GM12878 (cell line): ENCODE measurements at regions not wholly inside any gene's neighbourhood (a gene's known extent, or its start where the extent isn't known, plus 50 kb on each side); places are given as distances from the start of the nearest gene placed in this dataset.

ENCODE experiments used
- ATAC-seq: fragments of 200-7000 bp; cut with Tn5 transposase; 3 replicates; pipeline ENCODE4 v1.9.1; 2020; ENCODE audit warnings: mild to moderate bottlenecking, moderate library complexity
- BruUV-seq: library from RNA; stranded (reverse); fragments of 400-500 nt; replicated peaks from 2 replicates; lab custom pipeline; 2021; lab: Mats Ljungman, UMichigan
- CTCF ChIA-PET: fragments of 300-600 bp; sonication (Branson Sonifier 250); formaldehyde crosslinking; extraction: SDS; loops from one replicate; lab custom pipeline; 2021; ENCODE audit warnings: inconsistent platforms; lab: Yijun Ruan, JAX
- POLR2A ChIA-PET: fragments of 350-600 bp; formaldehyde crosslinking; extraction: SDS; loops from one replicate; lab custom pipeline; 2021; ENCODE audit warnings: inconsistent platforms; lab: Charles Lee
- RAD21 ChIA-PET: fragments of 300-600 bp; sonication (Branson Sonifier 250); formaldehyde crosslinking; loops from one replicate; lab custom pipeline; 2023; ENCODE audit warnings: antibody characterized with exemption; ENCODE audit not compliant: unreplicated experiment; lab: Charles Lee
- SMC1A ChIA-PET: fragments of 300-600 bp; sonication (Branson Sonifier 250); formaldehyde crosslinking; loops from one replicate; lab custom pipeline; 2023; ENCODE audit not compliant: unreplicated experiment, uncharacterized antibody; lab: Charles Lee
- DNase-seq: peaks from one replicate; pipeline ENCODE4 v3.0.0-alpha.2; 2011; ENCODE audit warnings: low read depth, low spot score
- FAIRE-seq: peaks from 3 replicates; lab custom pipeline; 2011; peaks lifted over from hg19 to GRCh38; lab: Jason Lieb, UNC
- H2AFZ ChIP-seq: 2 replicates; pipeline ENCODE4 v1.6.0; 2011; ENCODE audit warnings: low read depth, low read length, control low read depth; ENCODE audit not compliant: control insufficient read depth
- H3K27ac ChIP-seq: 2 replicates; pipeline ENCODE4 v1.5.1; 2011; ENCODE audit warnings: control low read depth; ENCODE audit not compliant: control insufficient read depth, insufficient read depth
- H3K27me3 ChIP-seq, 2 experiments: replicated peaks in 1 of 2; 2 replicates each; pipeline versions ENCODE4 v1.6.0 to v1.6.1; 2011; ENCODE audit warnings: low read length in 1 of 2; ENCODE audit not compliant: control insufficient read depth in 2 of 2, insufficient read depth in 2 of 2
- H3K36me3 ChIP-seq, 2 experiments: 2 replicates each; pipeline ENCODE4 v1.5.1; 2011; ENCODE audit warnings: low read length in 1 of 2; ENCODE audit not compliant: control insufficient read depth in 2 of 2, insufficient read depth in 2 of 2
- H3K4me1 ChIP-seq: 2 replicates; pipeline ENCODE4 v1.6.1; 2011; ENCODE audit warnings: mild to moderate bottlenecking, low read length, moderate library complexity, mixed read lengths; ENCODE audit not compliant: control insufficient read depth, insufficient read depth
- H3K4me2 ChIP-seq: 2 replicates; pipeline ENCODE4 v1.6.0; 2011; ENCODE audit warnings: control low read depth; ENCODE audit not compliant: control insufficient read depth, insufficient read depth
- H3K4me3 ChIP-seq: fragments of 200-600 bp; sonication (generic); 2 replicates; pipeline ENCODE4 v1.5.1; 2016
- H3K79me2 ChIP-seq: 2 replicates; pipeline ENCODE4 v1.6.0; 2011; ENCODE audit warnings: low read length; ENCODE audit not compliant: control insufficient read depth, insufficient read depth
- H3K9ac ChIP-seq: 2 replicates; pipeline ENCODE4 v1.8.0; 2011; ENCODE audit warnings: low read length, control low read depth, mixed read lengths; ENCODE audit not compliant: control insufficient read depth, insufficient read depth
- H3K9me3 ChIP-seq: replicated peaks from 3 replicates; pipeline ENCODE4 v1.5.1; 2011; ENCODE audit warnings: mild to moderate bottlenecking, low read length; ENCODE audit not compliant: control insufficient read depth, insufficient read depth
- H4K20me1 ChIP-seq: 2 replicates; pipeline ENCODE4 v1.6.0; 2011; ENCODE audit not compliant: control insufficient read depth, insufficient read depth
- CBX3 ChIP-seq: fragments of 200-600 bp; sonication (generic); IDR thresholded peaks from 2 replicates; pipeline ENCODE4 v1.6.1; 2016; ENCODE audit warnings: low read depth, borderline replicate concordance
- EED ChIP-seq: sonication (generic); IDR thresholded peaks from 2 replicates; pipeline ENCODE4 v1.6.1; 2016; ENCODE audit warnings: antibody characterized with exemption, low read depth
- HDGF ChIP-seq: fragments of 450-650 bp; IDR thresholded peaks from 2 replicates; pipeline ENCODE4 v1.6.1; 2016; ENCODE audit warnings: antibody characterized with exemption
- POLR2A ChIP-seq: IDR thresholded peaks from 2 replicates; pipeline ENCODE4 v1.6.1; 2011; ENCODE audit warnings: low read depth, mild to moderate bottlenecking, low read length
- POLR2AphosphoS2 ChIP-seq: IDR thresholded peaks from 2 replicates; pipeline ENCODE4 v1.6.1; 2011; ENCODE audit warnings: low read depth, mild to moderate bottlenecking, low read length, improper control_type of control experiment, moderate library complexity
- POLR2AphosphoS5 ChIP-seq: IDR thresholded peaks from 2 replicates; pipeline ENCODE4 v1.6.1; 2011; ENCODE audit warnings: mild to moderate bottlenecking, low read length, inconsistent platforms
- SREBF1 ChIP-seq: IDR thresholded peaks from 2 replicates; pipeline ENCODE4 v1.6.1; 2012; ENCODE audit warnings: mild to moderate bottlenecking, low read length
- WRNIP1 ChIP-seq: IDR thresholded peaks from 2 replicates; pipeline ENCODE4 v1.6.1; 2011; ENCODE audit warnings: low read depth, low read length, improper control_type of control experiment, borderline replicate concordance
- YY1 ChIP-seq: IDR thresholded peaks from 2 replicates; pipeline ENCODE4 v1.6.1; 2011; ENCODE audit warnings: low read depth, mild to moderate bottlenecking, low read length
- ZNF274 ChIP-seq: IDR thresholded peaks from one replicate; pipeline ENCODE4 v1.8.0; 2011; ENCODE audit not compliant: insufficient read length, insufficient read depth
- WGBS: methylation state at CpG from one replicate; pipeline ENCODE4 v1.1.6; 2016; ENCODE audit warnings: low lambda C conversion rate; ENCODE audit not compliant: insufficient replicate concordance, insufficient coverage; ENCODE audit errors: missing lambda C conversion rate; 5-methylcytosine and 5-hydroxymethylcytosine counted together
- in situ Hi-C: fragments of 300-500 bp; cut with MboI; formaldehyde crosslinking; loops from 9 replicates; pipeline ENCODE4 v1.14.3; 2018; ENCODE audit warnings: mixed read lengths
- intact Hi-C: fragments of 100-400 bp; cut with micrococcal nuclease; formaldehyde crosslinking; loops from one replicate; pipeline ENCODE4 v1.14.2; 2022; ENCODE audit not compliant: unreplicated experiment

DNA sequence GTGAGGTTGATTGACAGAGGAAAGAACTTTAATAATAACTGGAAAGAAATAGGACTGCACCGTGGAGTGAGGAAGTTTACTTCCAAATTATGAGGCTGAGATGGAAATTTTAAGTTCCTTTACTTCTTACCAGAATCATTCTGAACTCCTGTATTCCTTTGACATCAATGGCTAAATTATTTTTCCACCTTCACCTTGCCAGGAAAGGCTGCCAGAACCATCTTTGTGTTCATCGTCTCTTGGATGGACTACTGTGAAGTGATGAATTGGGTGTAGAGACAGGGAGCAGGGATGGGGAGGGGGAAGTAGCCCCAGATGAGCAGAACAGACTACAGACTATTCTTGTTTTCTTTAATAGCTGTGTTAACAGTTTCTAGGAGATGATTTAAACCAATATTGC is 102.1 kb upstream of the CEP162 start:
- SMC1A ChIA-PET, result interaction anchor here (0.9 to 2.8 kb wide), 4 partner anchors 10 to 93 kb away, joined by 3 to 14 read pairs (median 4); no protein-coding TSS in a partner anchor
- in situ Hi-C loops (no loop called here), intact Hi-C loops (no loop called here)
- H3K9me3 ChIP-seq, result no peaks in the 10 kb centered on the region
- no peak for ATAC-seq
- H3K79me2 ChIP-seq, result no peaks in the 10 kb centered on the region
- no peaks in the 10 kb centered on the region for H3K36me3 ChIP-seq
- no peak overlapping the region for H3K4me3 ChIP-seq
- peaks cover 6% of the 10 kb centered on the region; the same call in 1 of the 2 replicates for H3K4me1 ChIP-seq
- POLR2A ChIA-PET, result no interaction called here
- H3K27me3 ChIP-seq, result no peaks in the 10 kb centered on the region
- no peak overlapping the region for H3K9ac ChIP-seq
- WGBS, result 31% methylated on average over 2 of the region's 2 CpGs
- H4K20me1 ChIP-seq, result no peaks in the 10 kb centered on the region
- RAD21 ChIA-PET, result interaction anchor here (0.8 kb wide), 1 partner anchor 46 kb away, joined by 4 read pairs; no protein-coding TSS in a partner anchor
- no peak overlapping the region for H3K27ac ChIP-seq
- no peak for TF ChIP-seq CBX3
- TF ChIP-seq ZNF274, result no peak
- TF ChIP-seq POLR2AphosphoS5, result no peak
- TF ChIP-seq YY1, result no peak
- TF ChIP-seq WRNIP1, result no peak
- TF ChIP-seq POLR2AphosphoS2, result no peak
- no peak overlapping the region for H3K4me2 ChIP-seq
- no peak for DNase-seq
- no peak for FAIRE-seq
- peak overlapping the region; percentile 34; the same call in 1 of the 2 replicates for H2AFZ ChIP-seq
- no TSS peak for BruUV-seq
- CTCF ChIA-PET, result interaction anchor here (0.6 to 1.5 kb wide), 2 partner anchors 75 to 93 kb away, joined by 4 to 7 read pairs; no protein-coding TSS in a partner anchor

DNA sequence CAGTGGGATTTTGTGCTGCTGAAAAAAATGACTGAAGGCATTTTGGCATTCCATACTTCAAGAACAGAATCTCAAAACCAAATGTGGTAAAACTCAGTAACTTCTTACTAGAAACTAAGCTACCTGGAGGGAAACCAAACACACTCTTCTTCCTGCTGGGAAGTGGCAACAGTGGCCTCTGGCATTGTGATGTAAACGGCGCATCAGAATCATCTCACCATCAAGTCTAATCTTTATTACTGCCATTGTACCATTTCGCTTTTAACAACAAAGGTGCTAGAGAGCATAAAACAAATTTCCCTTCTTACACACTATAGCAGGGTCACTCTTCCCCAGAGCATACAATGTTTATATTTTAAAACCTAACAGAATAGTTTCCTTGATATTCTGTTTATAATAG is 101.6 kb upstream of the CEP162 start:
- H3K79me2 ChIP-seq, result no peaks in the 10 kb centered on the region
- FAIRE-seq, result no peak
- H3K4me3 ChIP-seq, result no peak overlapping the region
- ATAC-seq, result no peak
- no peak overlapping the region for H3K9ac ChIP-seq
- H4K20me1 ChIP-seq, result no peaks in the 10 kb centered on the region
- ChIA-PET CTCF (interaction anchor here (0.7 to 1.5 kb wide), 2 partner anchors 45 to 93 kb away, joined by 3 to 7 read pairs; no protein-coding TSS in a partner anchor), RAD21 (interaction anchor here (0.8 kb wide), 1 partner anchor 45 kb away, joined by 4 read pairs; no protein-coding TSS in a partner anchor), POLR2A (no interaction called here), SMC1A (no interaction called here)
- WGBS, result 52% methylated on average over 3 of the region's 3 CpGs
- DNase-seq, result no peak
- H3K4me2 ChIP-seq, result no peak overlapping the region
- no peaks in the 10 kb centered on the region for H3K9me3 ChIP-seq
- TF ChIP-seq HDGF, result no peak
- no peak for TF ChIP-seq SREBF1
- no peak for TF ChIP-seq EED
- TF ChIP-seq POLR2A, result no peak
- no peaks in the 10 kb centered on the region for H3K27me3 ChIP-seq
- no peak overlapping the region for H2AFZ ChIP-seq
- H3K36me3 ChIP-seq, result no peaks in the 10 kb centered on the region
- in situ Hi-C loops, result no loop called here
- intact Hi-C loops, result no loop called here
- no TSS peak for BruUV-seq
- H3K27ac ChIP-seq, result no peak overlapping the region
- peaks cover 6% of the 10 kb centered on the region; the same call in 1 of the 2 replicates for H3K4me1 ChIP-seq
